H1 (cell line): ENCODE measurements at regions not wholly inside any gene's neighbourhood (a gene's known extent, or its start where the extent isn't known, plus 50 kb on each side); places are given as distances from the start of the nearest gene placed in this dataset.

Experiments
- CTCF ChIA-PET: fragments of 300-600 bp; sonication (Branson Sonifier 250); formaldehyde crosslinking; loops from one replicate; lab custom pipeline; 2021; ENCODE audit not compliant: partially characterized antibody; lab: Charles Lee
- POLR2A ChIA-PET: fragments of 300-600 bp; sonication (Branson Sonifier 250); formaldehyde crosslinking; loops from one replicate; lab custom pipeline; 2021; ENCODE audit warnings: inconsistent platforms; ENCODE audit not compliant: partially characterized antibody; lab: Charles Lee
- DNase-seq, 2 experiments: peaks; one replicate each; pipeline versions ENCODE4 v3.0.0 to v3.0.0-alpha.2; 2010 to 2022; ENCODE audit warnings: low spot score in 2 of 2, low read depth in 1 of 2, mixed read lengths in 1 of 2
- FAIRE-seq: peaks from 2 replicates; lab custom pipeline; 2011; peaks lifted over from hg19 to GRCh38; lab: Jason Lieb, UNC
- H2AFZ ChIP-seq: 2 replicates; pipeline ENCODE4 v1.8.1; 2012; ENCODE audit warnings: low read length, inconsistent platforms
- H2AK5ac ChIP-seq: 2 replicates; pipeline ENCODE4 v1.6.1; 2013; ENCODE audit warnings: low read depth, low read length
- H2BK120ac ChIP-seq: replicated peaks from 2 replicates; pipeline ENCODE3; 2013; ENCODE audit warnings: low read depth, low read length, inconsistent platforms
- H2BK12ac ChIP-seq: 2 replicates; pipeline ENCODE4 v1.6.1; 2013; ENCODE audit warnings: low read depth, low read length
- H2BK15ac ChIP-seq: 2 replicates; pipeline ENCODE4 v1.6.1; 2013; ENCODE audit warnings: low read length
- H2BK20ac ChIP-seq: 2 replicates; pipeline ENCODE4 v1.6.1; 2013; ENCODE audit warnings: low read length
- H2BK5ac ChIP-seq: 2 replicates; pipeline ENCODE4 v1.6.1; 2013; ENCODE audit warnings: low read depth, low read length
- H3K14ac ChIP-seq: 2 replicates; pipeline ENCODE4 v1.6.1; 2013; ENCODE audit warnings: inconsistent platforms; ENCODE audit not compliant: insufficient read length
- H3K18ac ChIP-seq: 2 replicates; pipeline ENCODE4 v1.6.1; 2013; ENCODE audit warnings: low read length; ENCODE audit errors: extremely low read depth
- H3K23ac ChIP-seq: 2 replicates; pipeline ENCODE4 v1.6.1; 2013; ENCODE audit warnings: inconsistent platforms; ENCODE audit not compliant: insufficient read length
- H3K23me2 ChIP-seq: 2 replicates; pipeline ENCODE4 v1.6.1; 2013; ENCODE audit warnings: low read depth, low read length
- H3K27ac ChIP-seq: 2 replicates; pipeline ENCODE4 v1.6.1; 2011; ENCODE audit warnings: low read depth, low read length, inconsistent platforms
- H3K27me3 ChIP-seq, 4 experiments: replicated peaks in 1 of 4; 1 replicate in 1 of 4; 2 replicates in 3 of 4; pipeline versions ENCODE4 v1.6.1 to v1.8.1; 2011 to 2013; ENCODE audit warnings: low read length in 3 of 4, mild to moderate bottlenecking in 3 of 4, inconsistent platforms in 2 of 4, mixed read lengths in 2 of 4, moderate library complexity in 1 of 4; ENCODE audit not compliant: control insufficient read depth in 3 of 4, insufficient read depth in 3 of 4; ENCODE audit errors: extremely low read depth in 1 of 4
- H3K36me3 ChIP-seq, 4 experiments: 2 replicates each; pipeline versions ENCODE4 v1.6.1 to v1.8.1; 2011 to 2013; ENCODE audit warnings: mild to moderate bottlenecking in 4 of 4, low read length in 3 of 4, moderate library complexity in 2 of 4, control low read depth in 1 of 4, inconsistent platforms in 1 of 4; ENCODE audit not compliant: insufficient read depth in 4 of 4, control insufficient read depth in 2 of 4
- H3K4ac ChIP-seq: replicated peaks from 2 replicates; pipeline ENCODE3; 2013; ENCODE audit warnings: low read length, low read depth, mixed read lengths, inconsistent platforms; ENCODE audit not compliant: insufficient read length
- H3K4me1 ChIP-seq, 4 experiments: replicated peaks in 1 of 4; 1 replicate in 1 of 4; 2 replicates in 3 of 4; pipeline versions ENCODE4 v1.6.1 to v1.8.1; 2011 to 2013; ENCODE audit warnings: low read length in 3 of 4, inconsistent platforms in 2 of 4, mixed read lengths in 1 of 4; ENCODE audit not compliant: insufficient read depth in 4 of 4, control insufficient read depth in 3 of 4
- H3K4me2 ChIP-seq, 2 experiments: 2 replicates each; pipeline versions ENCODE4 v1.6.1 to v1.8.1; 2011 to 2013; ENCODE audit warnings: low read depth in 2 of 2, low read length in 2 of 2, control low read depth in 1 of 2, inconsistent platforms in 1 of 2, mild to moderate bottlenecking in 1 of 2; ENCODE audit not compliant: insufficient read depth in 1 of 2
- H3K4me3 ChIP-seq, 4 experiments: fragments of 200-600, 300-600 bp in 1 of 4; sonication (generic), shearing (Covaris generic), sonication (Bioruptor Twin) in 1 of 4; 2 replicates each; pipeline versions ENCODE4 v1.5.1 to v1.8.1; 2011 to 2016; ENCODE audit warnings: low read length in 4 of 4, low read depth in 3 of 4, control low read depth in 2 of 4, inconsistent platforms in 2 of 4, mild to moderate bottlenecking in 2 of 4, mixed read lengths in 1 of 4, moderate library complexity in 1 of 4; ENCODE audit not compliant: insufficient read depth in 2 of 4; ENCODE audit errors: extremely low read depth in 1 of 4
- H3K56ac ChIP-seq: replicated peaks from 2 replicates; pipeline ENCODE3; 2013; ENCODE audit warnings: low read depth, mild to moderate bottlenecking, mixed read lengths, low read length, inconsistent platforms; ENCODE audit not compliant: insufficient read length
- H3K79me1 ChIP-seq: 2 replicates; pipeline ENCODE4 v1.6.1; 2013; ENCODE audit warnings: low read depth, low read length, control low read depth
- H3K79me2 ChIP-seq, 2 experiments: 2 replicates each; pipeline versions ENCODE4 v1.6.1 to v1.8.1; 2012 to 2013; ENCODE audit warnings: low read length in 2 of 2, mild to moderate bottlenecking in 2 of 2, inconsistent platforms in 1 of 2; ENCODE audit not compliant: insufficient read depth in 2 of 2, control insufficient read depth in 1 of 2
- H3K9ac ChIP-seq, 4 experiments: replicated peaks in 1 of 4; 1 replicate in 1 of 4; 2 replicates in 3 of 4; pipeline versions ENCODE4 v1.6.1 to v1.8.1; 2011 to 2013; ENCODE audit warnings: low read depth in 3 of 4, low read length in 3 of 4, control low read depth in 2 of 4, mild to moderate bottlenecking in 2 of 4, moderate library complexity in 2 of 4, inconsistent platforms in 1 of 4; ENCODE audit errors: extremely low read depth in 1 of 4
- H3K9me3 ChIP-seq, 2 experiments: 2 replicates each; pipeline versions ENCODE4 v1.6.1 to v1.8.1; 2012 to 2013; ENCODE audit warnings: mild to moderate bottlenecking in 2 of 2, moderate library complexity in 2 of 2, control low read depth in 1 of 2, inconsistent platforms in 1 of 2, low read depth in 1 of 2, low read length in 1 of 2, mixed read lengths in 1 of 2; ENCODE audit not compliant: insufficient read depth in 2 of 2
- H4K20me1 ChIP-seq, 2 experiments: replicated peaks in 1 of 2; 2 replicates each; pipeline versions ENCODE3 to v1.8.1; 2011 to 2013; ENCODE audit warnings: inconsistent platforms in 2 of 2, low read length in 2 of 2, mild to moderate bottlenecking in 1 of 2; ENCODE audit not compliant: insufficient read depth in 2 of 2, control insufficient read depth in 1 of 2
- H4K5ac ChIP-seq: 2 replicates; pipeline ENCODE4 v1.6.1; 2013; ENCODE audit warnings: low read length, low read depth, mixed read lengths, inconsistent platforms; ENCODE audit not compliant: insufficient read length
- H4K8ac ChIP-seq: 2 replicates; pipeline ENCODE4 v1.8.0; 2013; ENCODE audit warnings: mild to moderate bottlenecking, moderate library complexity, low read length, inconsistent platforms; ENCODE audit not compliant: insufficient read depth; ENCODE audit errors: extremely low read depth
- H4K91ac ChIP-seq: replicated peaks from 2 replicates; pipeline ENCODE3; 2013; ENCODE audit warnings: low read length, mixed read lengths, inconsistent platforms; ENCODE audit not compliant: insufficient read length
- SIX5 ChIP-seq: IDR thresholded peaks from 2 replicates; pipeline ENCODE4 v1.6.1; 2011; ENCODE audit warnings: mild to moderate bottlenecking, low read depth, low read length
- TAF1 ChIP-seq: IDR thresholded peaks from 2 replicates; pipeline ENCODE4 v1.6.1; 2011; ENCODE audit warnings: mild to moderate bottlenecking, low read depth, low read length
- TEAD4 ChIP-seq: IDR thresholded peaks from 2 replicates; pipeline ENCODE4 v1.6.1; 2012; ENCODE audit warnings: low read depth, low read length, inconsistent platforms, mixed read lengths
- WGBS, 2 experiments: shearing (Covaris generic) in 1 of 2; methylation state at CpG; one replicate each; pipeline versions ENCODE4 v1.1.6 to v1.1.7; 2013 to 2015; ENCODE audit warnings: low lambda C conversion rate in 2 of 2, mixed read lengths in 2 of 2, inconsistent platforms in 1 of 2, low coverage in 1 of 2, missing lambda C conversion rate in 1 of 2; ENCODE audit not compliant: insufficient replicate concordance in 2 of 2, insufficient coverage in 1 of 2, insufficient read length in 1 of 2; ENCODE audit errors: extremely low coverage in 1 of 2, missing lambda C conversion rate in 1 of 2; 5-methylcytosine and 5-hydroxymethylcytosine counted together

GRCh38 chr3:115347737-115348136, 200.6 kb upstream of the ZBTB20 start:
- Histone ChIP-seq H2BK120ac (no peak overlapping the region), H3K4me1 (peaks cover 0 to 5% (median 0%) of the 10 kb centered on the region in 4 experiments; a peak in 2 of 7 replicates), H3K27me3 (peaks cover 0 to 1% (median 0%) of the 10 kb centered on the region in 4 experiments; a peak in 1 of 7 replicates), H3K4ac (no peak overlapping the region), H4K91ac (no peak overlapping the region), H2AK5ac (no peak overlapping the region), H3K9me3 (no peaks in the 10 kb centered on the region), H3K79me2 (no peaks in the 10 kb centered on the region), H3K23me2 (no peaks in the 10 kb centered on the region), H4K5ac (no peak overlapping the region), H2AFZ (no peak overlapping the region), H4K20me1 (no peaks in the 10 kb centered on the region), H4K8ac (no peak overlapping the region), H3K4me2 (no peak overlapping the region), H3K14ac (no peak overlapping the region), H3K18ac (no peak overlapping the region), H2BK12ac (no peak overlapping the region), H3K79me1 (no peaks in the 10 kb centered on the region), H2BK15ac (no peak overlapping the region), H2BK5ac (no peak overlapping the region), H3K23ac (no peak overlapping the region), H3K36me3 (no peaks in the 10 kb centered on the region), H2BK20ac (no peak overlapping the region), H3K27ac (no peak overlapping the region), H3K4me3 (no peak overlapping the region), H3K56ac (no peak overlapping the region), H3K9ac (no peak overlapping the region)
- ChIA-PET POLR2A (no interaction called here), CTCF (interaction anchor here (0.6 kb wide), 1 partner anchor 325 kb away, joined by 3 read pairs; no protein-coding TSS in a partner anchor)
- WGBS, 2 experiments = 58% methylated on average over 2 of the region's 2 CpGs; no CpG with 5 or more reads in 1 of the 2 experiments
- TF ChIP-seq TAF1 = no peak
- no peak for TF ChIP-seq SIX5
- peak; percentile 64; the same call in 1 of the 2 replicates for TF ChIP-seq TEAD4
- no peak for DNase-seq
- peak; percentile 24 for FAIRE-seq
